Activated gamma-delta T cell treated with anti-CD3 and anti-CD28 coated beads, Interleukin-2, amount 50 U/mL, for 16 hours (primary cell): ENCODE measurements at regions not wholly inside any gene's neighbourhood (a gene's known extent, or its start where the extent isn't known, plus 50 kb on each side); places are given as distances from the start of the nearest gene placed in this dataset.

Experiments used
- DNase-seq: peaks from one replicate; pipeline ENCODE4 v3.0.0-alpha.2; 2020; ENCODE audit warnings: low read depth

- no peak for DNase-seq
Observed at GRCh38 chr2:12083713-12084419, 337.4 kb downstream of the LPIN1 start.

GRCh38 chr2:12087175-12087574 is 340.7 kb downstream of the LPIN1 start:
- DNase-seq, result no peak

- DNase-seq, result no peak
Observed at GRCh38 chr2:12087671-12088380, 341.4 kb downstream of the LPIN1 start.

GRCh38 chr2:12089001-12089400 is 342.6 kb downstream of the LPIN1 start:
- DNase-seq, result no peak

GRCh38 chr2:12089496-12089895 is 343.1 kb downstream of the LPIN1 start:
- DNase-seq, result no peak

- no peak for DNase-seq
Observed at GRCh38 chr2:12090072-12090471, 343.6 kb downstream of the LPIN1 start.

- no peak for DNase-seq
Observed at GRCh38 chr2:12090590-12090989, 344.2 kb downstream of the LPIN1 start.

GRCh38 chr2:12091201-12091806 is 344.9 kb downstream of the LPIN1 start:
- DNase-seq, result no peak

GRCh38 chr2:12094134-12094533 is 347.7 kb downstream of the LPIN1 start:
- DNase-seq, result no peak

GRCh38 chr2:12096051-12096787 is 349.8 kb downstream of the LPIN1 start:
- DNase-seq, result no peak

GRCh38 chr2:12096788-12097449 is 350.5 kb downstream of the LPIN1 start:
- no peak for DNase-seq

- no peak for DNase-seq
Observed at GRCh38 chr2:12097859-12098258, 351.4 kb downstream of the LPIN1 start.

- no peak for DNase-seq
Observed at GRCh38 chr2:12099374-12099773, 352.9 kb downstream of the LPIN1 start.

GRCh38 chr2:12102679-12103078 is 356.2 kb downstream of the LPIN1 start:
- no peak for DNase-seq

- no peak for DNase-seq
Observed at GRCh38 chr2:12105180-12105579, 358.7 kb downstream of the LPIN1 start.

GRCh38 chr2:12106440-12107080 is 360.1 kb downstream of the LPIN1 start:
- no peak for DNase-seq

- no peak for DNase-seq
Observed at GRCh38 chr2:12107321-12107720, 360.9 kb downstream of the LPIN1 start.

GRCh38 chr2:12107939-12108338 is 361.5 kb downstream of the LPIN1 start:
- no peak for DNase-seq

- DNase-seq, result no peak
Observed at GRCh38 chr2:12109363-12110017, 363.1 kb downstream of the LPIN1 start.

- no peak for DNase-seq
Observed at GRCh38 chr2:12110074-12110473, 363.6 kb downstream of the LPIN1 start.

- DNase-seq, result no peak
Observed at GRCh38 chr2:12110481-12110880, 364.0 kb downstream of the LPIN1 start.
